ENCODE measurements at regions not wholly inside any gene's neighbourhood (a gene's known extent, or its start where the extent isn't known, plus 50 kb on each side); places are given as distances from the start of the nearest gene placed in this dataset.

DNA sequence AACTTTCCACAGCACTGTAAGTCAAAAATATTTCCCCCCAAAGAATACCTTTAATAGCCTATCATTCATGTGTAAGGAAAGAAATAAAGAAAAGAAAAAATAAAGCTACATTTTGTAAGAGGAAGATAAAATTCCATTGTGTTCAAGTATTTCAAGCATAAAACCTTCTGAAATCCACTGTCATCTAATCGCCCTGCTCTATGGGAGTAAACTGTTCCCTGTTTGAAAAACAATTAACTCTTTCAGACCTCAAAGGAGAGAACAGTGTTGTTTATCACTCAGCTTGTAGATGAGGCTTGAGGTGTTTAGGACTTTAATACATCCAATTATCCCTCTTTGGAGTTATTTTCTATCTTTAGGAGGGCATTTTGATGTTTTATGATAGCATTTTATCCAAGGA, 112.2 kb upstream of the REG3G start:
- no peak overlapping the region for H3K4me3 ChIP-seq
- H3K27ac ChIP-seq = no peak overlapping the region
- DNase-seq = no peak
- H3K4me1 ChIP-seq = no peaks in the 10 kb centered on the region
- H3K27me3 ChIP-seq = no peaks in the 10 kb centered on the region
- intact Hi-C loops (cut with DNase I) = no loop called here
- TF ChIP-seq POLR2AphosphoS5 (IDR thresholded peaks at IDR 0.05) (no peak), POLR2A (IDR thresholded peaks at IDR 0.05) (no peak), EP300 (IDR thresholded peaks at IDR 0.05) (no peak)
- TF ChIP-seq, protein P1, sequence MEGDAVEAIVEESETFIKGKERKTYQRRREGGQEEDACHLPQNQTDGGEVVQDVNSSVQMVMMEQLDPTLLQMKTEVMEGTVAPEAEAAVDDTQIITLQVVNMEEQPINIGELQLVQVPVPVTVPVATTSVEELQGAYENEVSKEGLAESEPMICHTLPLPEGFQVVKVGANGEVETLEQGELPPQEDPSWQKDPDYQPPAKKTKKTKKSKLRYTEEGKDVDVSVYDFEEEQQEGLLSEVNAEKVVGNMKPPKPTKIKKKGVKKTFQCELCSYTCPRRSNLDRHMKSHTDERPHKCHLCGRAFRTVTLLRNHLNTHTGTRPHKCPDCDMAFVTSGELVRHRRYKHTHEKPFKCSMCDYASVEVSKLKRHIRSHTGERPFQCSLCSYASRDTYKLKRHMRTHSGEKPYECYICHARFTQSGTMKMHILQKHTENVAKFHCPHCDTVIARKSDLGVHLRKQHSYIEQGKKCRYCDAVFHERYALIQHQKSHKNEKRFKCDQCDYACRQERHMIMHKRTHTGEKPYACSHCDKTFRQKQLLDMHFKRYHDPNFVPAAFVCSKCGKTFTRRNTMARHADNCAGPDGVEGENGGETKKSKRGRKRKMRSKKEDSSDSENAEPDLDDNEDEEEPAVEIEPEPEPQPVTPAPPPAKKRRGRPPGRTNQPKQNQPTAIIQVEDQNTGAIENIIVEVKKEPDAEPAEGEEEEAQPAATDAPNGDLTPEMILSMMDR (IDR thresholded peaks at IDR 0.05) = no peak
- H3K9me3 ChIP-seq = no peaks in the 10 kb centered on the region
- H3K36me3 ChIP-seq = no peaks in the 10 kb centered on the region
- WGBS, 2 donors = 22 to 28% methylated on average over 1 of the region's 1 CpG

DNA sequence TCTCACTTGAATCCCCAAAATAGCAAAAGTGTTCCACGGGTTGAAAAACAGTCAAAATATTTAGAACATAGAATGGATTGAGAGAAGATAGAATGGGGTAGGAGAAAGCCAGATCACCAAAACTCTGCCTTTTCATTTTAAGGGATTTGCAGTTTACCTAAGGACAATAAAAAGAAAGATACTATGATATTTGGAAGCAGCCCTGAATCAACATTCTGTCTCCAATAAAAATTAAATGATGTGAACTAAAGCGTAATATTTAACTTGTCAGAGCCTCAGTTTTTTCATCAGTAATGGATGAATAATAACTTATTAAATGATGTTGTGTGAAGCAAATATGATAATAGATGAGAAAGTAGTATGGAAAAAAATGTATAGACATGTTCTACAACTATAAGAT, 100.2 kb upstream of the REG3G start:
- no peak for DNase-seq
- intact Hi-C loops (cut with DNase I) = no loop called here
- Histone ChIP-seq H3K4me3 (no peak overlapping the region), H3K4me1 (no peaks in the 10 kb centered on the region), H3K27me3 (no peaks in the 10 kb centered on the region), H3K9me3 (no peaks in the 10 kb centered on the region), H3K27ac (no peak overlapping the region), H3K36me3 (no peaks in the 10 kb centered on the region)
- TF ChIP-seq EP300 (IDR thresholded peaks at IDR 0.05) (no peak), POLR2A (IDR thresholded peaks at IDR 0.05) (no peak), POLR2AphosphoS5 (IDR thresholded peaks at IDR 0.05) (no peak)
- TF ChIP-seq, protein P1 (IDR thresholded peaks at IDR 0.05) = no peak
- 49 to 60% methylated on average over 2 of the region's 2 CpGs for WGBS, 2 donors

DNA sequence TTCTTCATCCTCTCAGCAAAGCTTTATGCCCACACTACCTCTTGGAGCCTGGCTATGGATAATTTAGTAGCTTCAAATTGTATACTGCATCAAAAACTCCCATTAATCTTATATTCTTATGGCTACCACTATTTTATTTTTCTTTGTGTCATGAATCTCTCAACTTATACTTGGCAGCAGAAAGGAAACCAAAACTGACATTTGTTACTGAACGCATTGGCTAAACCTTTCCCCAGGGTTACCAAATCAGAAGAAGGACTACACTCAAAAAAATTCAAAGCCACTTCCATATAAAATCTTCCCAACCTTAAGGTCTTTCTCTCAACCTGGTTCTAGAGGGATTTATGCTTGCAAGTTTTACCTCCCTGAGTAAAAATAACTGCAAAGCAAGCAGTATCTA, 97.0 kb upstream of the REG3G start:
- no peak for DNase-seq
- Histone ChIP-seq H3K27ac (no peak overlapping the region), H3K9me3 (no peaks in the 10 kb centered on the region), H3K27me3 (no peaks in the 10 kb centered on the region), H3K4me3 (no peak overlapping the region), H3K36me3 (no peaks in the 10 kb centered on the region), H3K4me1 (no peaks in the 10 kb centered on the region)
- intact Hi-C loops (cut with DNase I) = no loop called here
- TF ChIP-seq POLR2A (IDR thresholded peaks at IDR 0.05) (no peak), POLR2AphosphoS5 (IDR thresholded peaks at IDR 0.05) (no peak), EP300 (IDR thresholded peaks at IDR 0.05) (no peak)
- TF ChIP-seq, protein P1 (IDR thresholded peaks at IDR 0.05) = no peak
- 53 to 62% methylated on average over 1 of the region's 1 CpG for WGBS, 2 donors

DNA sequence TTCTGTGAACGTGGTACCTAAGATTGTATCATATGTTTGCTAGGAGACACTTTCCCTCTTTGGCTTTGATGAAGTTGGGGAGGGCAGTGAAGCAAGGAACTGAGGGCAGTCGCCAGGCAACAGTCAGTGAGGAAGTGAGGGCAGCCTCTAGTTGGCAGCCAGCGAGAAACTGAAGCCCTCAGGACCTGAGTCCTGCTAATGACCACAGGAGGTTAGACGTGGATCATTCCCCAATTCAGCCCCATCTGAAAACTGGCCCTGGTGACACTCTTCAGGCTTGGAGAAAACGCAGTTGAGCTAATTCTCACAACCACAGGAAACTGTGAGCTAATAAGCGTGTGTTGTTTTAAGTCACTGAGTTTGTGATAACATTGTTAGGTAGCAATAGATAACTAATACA, 84.5 kb upstream of the REG3G start:
- no peak overlapping the region for H3K27ac ChIP-seq
- 49 to 54% methylated on average over 6 of the region's 6 CpGs for whole genome bisulfite sequencing, 2 donors
- H3K9me3 ChIP-seq = no peaks in the 10 kb centered on the region
- H3K36me3 ChIP-seq = no peaks in the 10 kb centered on the region
- no peaks in the 10 kb centered on the region for H3K4me1 ChIP-seq
- H3K4me3 ChIP-seq = no peak overlapping the region
- TF ChIP-seq POLR2A (IDR thresholded peaks at IDR 0.05) (no peak), EP300 (IDR thresholded peaks at IDR 0.05) (no peak), POLR2AphosphoS5 (IDR thresholded peaks at IDR 0.05) (no peak)
- TF ChIP-seq, protein P1 (IDR thresholded peaks at IDR 0.05) = no peak
- no peak for DNase-seq
- H3K27me3 ChIP-seq = no peaks in the 10 kb centered on the region
- intact Hi-C loops (cut with DNase I) = no loop called here

DNA sequence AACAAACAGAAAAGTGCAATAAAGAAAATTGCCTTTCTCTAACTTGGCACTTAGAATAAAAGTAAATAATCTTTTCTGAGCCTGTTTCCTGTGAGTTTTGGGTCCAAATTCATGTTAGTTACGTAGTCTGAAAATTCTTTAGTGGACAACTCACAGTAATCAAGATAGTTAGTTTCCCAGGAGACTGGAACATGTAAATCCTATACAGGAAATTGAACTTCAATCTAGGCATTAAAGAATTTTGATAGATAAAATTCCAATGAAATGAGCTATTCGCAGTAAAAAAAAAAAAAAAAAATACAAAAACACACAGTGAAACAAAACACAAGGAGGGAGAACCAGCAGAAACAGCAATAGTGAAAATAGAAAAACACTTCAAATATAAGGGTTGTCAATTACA, 83.8 kb upstream of the REG3G start:
- H3K27ac ChIP-seq = no peak overlapping the region
- H3K4me1 ChIP-seq = no peaks in the 10 kb centered on the region
- no peaks in the 10 kb centered on the region for H3K27me3 ChIP-seq
- no peaks in the 10 kb centered on the region for H3K9me3 ChIP-seq
- intact Hi-C loops (cut with DNase I) = no loop called here
- H3K36me3 ChIP-seq = no peaks in the 10 kb centered on the region
- TF ChIP-seq POLR2AphosphoS5 (IDR thresholded peaks at IDR 0.05) = no peak
- TF ChIP-seq, protein P1 (IDR thresholded peaks at IDR 0.05) = no peak
- TF ChIP-seq EP300 (IDR thresholded peaks at IDR 0.05) = no peak
- TF ChIP-seq POLR2A (IDR thresholded peaks at IDR 0.05) = no peak
- WGBS, 2 donors = 64 to 82% methylated on average over 2 of the region's 2 CpGs
- DNase-seq = no peak
- no peak overlapping the region for H3K4me3 ChIP-seq

Data from sigmoid colon (tissue), 6 donors.